ENCODE measurements at regions not wholly inside any gene's neighbourhood (a gene's known extent, or its start where the extent isn't known, plus 50 kb on each side); places are given as distances from the start of the nearest gene placed in this dataset.
"Not testable (repeated sequence)": the region's sequence is repeated elsewhere in the genome, so short reads cannot be mapped to it uniquely, and the experiment has no call there.

GRCh38 chr1:100597061-100597741 lies 59.3 kb downstream of the GPR88 start:
- no peak for DNase-seq

GRCh38 chr1:100597784-100598183 lies 59.8 kb downstream of the GPR88 start:
- DNase-seq: no peak

- DNase-seq: not testable (repeated sequence)
Observed at GRCh38 chr1:100600377-100600776, 62.4 kb downstream of the GPR88 start.

- not testable (repeated sequence) for DNase-seq
Observed at GRCh38 chr1:100602028-100602427, 64.1 kb downstream of the GPR88 start.

- no peak for DNase-seq
Observed at GRCh38 chr1:100604372-100604771, 66.4 kb downstream of the GPR88 start.

- peak in 4 of 56 donors; percentile 1 to 6 (median 2) for DNase-seq
Observed at GRCh38 chr1:100606438-100606837, 68.5 kb downstream of the GPR88 start.

GRCh38 chr1:100607628-100608240 lies 69.8 kb downstream of the GPR88 start:
- no peak for DNase-seq

- no peak for DNase-seq
Observed at GRCh38 chr1:100609849-100610248, 71.9 kb downstream of the GPR88 start.

GRCh38 chr1:100611086-100611485 lies 73.1 kb downstream of the GPR88 start:
- DNase-seq: no peak

- no peak for DNase-seq
Observed at GRCh38 chr1:100612540-100612939, 74.6 kb downstream of the GPR88 start.

GRCh38 chr1:100613817-100614559 lies 76.0 kb downstream of the GPR88 start:
- DNase-seq: no peak

GRCh38 chr1:100614570-100614969 lies 76.6 kb downstream of the GPR88 start:
- DNase-seq: no peak

GRCh38 chr1:100615686-100616085 lies 77.7 kb downstream of the GPR88 start:
- DNase-seq: no peak

- no peak for DNase-seq
Observed at GRCh38 chr1:100616121-100616621, 78.2 kb downstream of the GPR88 start.

GRCh38 chr1:100622037-100622436 lies 84.1 kb downstream of the GPR88 start:
- peak in 2 of 56 donors; percentile 7 to 11 for DNase-seq

- DNase-seq: no peak
Observed at GRCh38 chr1:100622506-100622905, 84.6 kb downstream of the GPR88 start.

- no peak for DNase-seq
Observed at GRCh38 chr1:100622966-100623762, 85.2 kb downstream of the GPR88 start.

- no peak for DNase-seq
Observed at GRCh38 chr1:100624886-100625610, 87.1 kb downstream of the GPR88 start.

GRCh38 chr1:100626397-100626796 lies 88.5 kb downstream of the GPR88 start:
- DNase-seq: no peak

GRCh38 chr1:100627054-100627716 lies 89.2 kb downstream of the GPR88 start:
- no peak for DNase-seq
